ENCODE measurements at regions not wholly inside any gene's neighbourhood (a gene's known extent, or its start where the extent isn't known, plus 50 kb on each side); places are given as distances from the start of the nearest gene placed in this dataset.
"Not testable (repeated sequence)": the region's sequence is repeated elsewhere in the genome, so short reads cannot be mapped to it uniquely, and the experiment has no call there.

DNA sequence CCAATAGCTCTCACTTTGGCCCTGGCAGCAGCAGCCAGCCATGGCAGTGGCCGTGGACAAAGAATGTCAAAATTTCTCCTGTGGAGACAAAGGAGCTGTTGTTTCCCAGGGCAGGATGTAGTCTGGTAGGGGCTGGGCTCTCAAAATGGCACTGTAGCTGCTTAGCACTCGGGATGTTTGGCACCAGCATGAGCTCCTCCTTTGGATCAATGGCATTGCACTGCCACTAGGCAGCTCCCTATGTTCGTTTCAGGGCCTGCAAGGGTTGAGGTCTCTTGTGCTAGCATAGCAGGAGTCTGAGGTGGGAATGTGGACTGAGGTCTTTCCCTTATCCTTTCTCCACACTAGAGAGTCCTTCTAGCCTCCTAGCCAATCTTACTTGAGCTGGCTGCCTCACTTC is 948.8 kb upstream of the FAM98A start:
- DNase-seq (ENCODE audit: low spot score): no peak

DNA sequence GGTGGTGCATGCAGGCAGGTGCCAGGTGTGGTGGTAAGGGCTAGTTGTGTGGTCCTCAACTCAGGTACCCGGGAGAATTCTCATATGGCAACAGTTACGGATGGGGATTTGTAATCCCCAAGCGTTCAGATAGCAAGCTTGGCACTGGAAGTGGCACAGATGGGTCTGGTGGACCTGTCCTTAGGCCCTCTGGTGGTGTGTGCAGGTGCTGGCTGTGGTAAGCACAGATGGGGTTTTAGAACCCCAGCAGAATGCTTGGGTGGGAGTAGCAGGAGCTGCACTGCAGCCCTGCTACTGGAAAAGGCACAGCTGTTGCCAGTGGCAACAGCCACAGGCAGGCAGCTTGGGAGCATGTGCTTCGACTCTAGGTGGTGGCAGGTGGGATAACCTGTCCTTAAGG is 948.2 kb upstream of the FAM98A start:
- no peak for DNase-seq (ENCODE audit: low spot score)

- DNase-seq (ENCODE audit: low spot score): no peak
Measured at GRCh38 chr2:34545486-34546136, 946.5 kb upstream of the FAM98A start.

DNA sequence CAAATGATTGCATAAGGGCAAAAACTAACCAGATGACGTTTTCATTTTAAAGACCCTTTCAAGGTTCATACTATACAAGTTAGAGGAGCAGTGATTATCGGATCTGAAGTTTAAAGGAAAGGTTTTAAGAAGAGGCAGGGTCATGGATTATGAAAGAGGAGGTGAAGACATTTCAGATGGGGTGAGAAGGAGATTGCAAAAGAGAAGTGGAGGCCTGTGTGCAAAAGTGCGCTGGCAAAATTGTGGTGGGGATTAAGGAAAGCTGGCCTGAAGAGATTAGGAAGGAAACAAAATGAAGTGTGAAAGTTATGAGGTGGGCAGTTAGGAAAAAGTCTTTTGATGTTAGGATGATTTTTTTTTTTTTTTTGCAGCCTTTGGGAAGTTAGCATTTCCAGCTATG is 935.7 kb upstream of the FAM98A start:
- no peak for DNase-seq (ENCODE audit: low spot score)

DNA sequence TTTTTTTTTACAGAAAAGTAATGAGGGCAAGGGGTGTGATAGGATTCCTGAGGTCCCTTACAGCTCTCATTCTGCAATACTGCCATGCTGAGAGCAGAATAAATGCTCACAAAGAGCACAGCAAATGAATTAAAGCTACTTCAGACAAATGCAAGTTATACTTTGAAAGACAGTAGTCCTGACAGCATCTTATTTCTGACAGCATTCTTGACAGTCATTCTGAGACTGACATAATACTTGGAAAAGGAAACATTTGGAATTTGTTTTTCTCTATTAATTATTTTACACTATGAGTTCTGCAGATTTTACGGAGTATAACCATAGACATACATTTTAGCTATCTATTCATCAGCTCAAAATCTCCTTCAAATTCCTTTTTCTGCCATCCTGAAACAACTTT is 935.2 kb upstream of the FAM98A start:
- no peak for DNase-seq (ENCODE audit: low spot score)

DNA sequence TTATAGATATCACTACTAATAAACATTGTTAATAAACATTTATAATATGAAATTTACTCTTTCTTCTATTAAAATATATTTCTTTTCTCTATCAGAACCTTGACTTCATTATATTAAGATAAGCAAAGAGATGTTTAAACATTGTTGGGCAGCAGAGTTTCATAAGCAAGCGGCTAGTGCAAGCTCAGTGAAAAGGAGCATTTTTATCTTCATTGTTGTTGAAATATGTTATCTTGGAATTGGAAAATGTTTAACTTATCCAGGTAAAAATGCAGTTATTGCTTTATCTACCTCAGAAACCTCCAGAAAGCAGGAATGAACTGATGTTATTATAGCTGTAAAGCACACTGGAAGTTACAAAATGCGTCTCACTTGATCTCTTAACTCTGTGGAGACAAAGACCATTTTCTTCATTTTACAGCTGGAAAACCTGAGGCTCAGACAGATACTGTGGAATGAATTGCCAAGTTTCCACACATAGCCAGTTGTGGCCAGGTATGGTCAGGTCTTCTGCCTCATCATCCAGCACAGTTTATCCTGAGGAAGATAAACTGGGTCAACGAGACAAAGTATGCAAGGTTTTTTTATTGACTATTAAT is 934.6 kb upstream of the FAM98A start:
- DNase-seq (ENCODE audit: low spot score): no peak

DNA sequence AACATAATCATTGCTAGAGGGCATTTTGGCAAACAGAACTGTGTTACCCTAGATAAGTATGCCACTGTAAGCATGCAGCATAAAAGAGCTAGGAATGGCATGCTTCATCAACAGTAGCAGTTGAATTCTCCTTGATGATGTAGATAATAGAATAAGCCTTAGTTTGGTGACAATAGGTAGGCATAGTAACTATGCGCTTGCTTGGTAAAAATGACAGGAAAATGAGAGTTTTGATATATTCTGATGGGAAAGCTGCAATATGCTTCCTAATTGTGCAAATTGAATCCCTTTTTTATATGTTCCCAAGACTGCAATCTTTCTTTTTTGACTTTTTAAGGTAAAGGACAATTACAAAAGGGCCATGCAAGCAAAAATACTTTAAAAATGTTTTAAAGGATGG is 930.9 kb upstream of the FAM98A start:
- no peak for DNase-seq (ENCODE audit: low spot score)

- no peak for DNase-seq (ENCODE audit: low spot score)
Measured at GRCh38 chr2:34523958-34524514, 924.9 kb upstream of the FAM98A start.

GRCh38 chr2:34519659-34520058 is 920.6 kb upstream of the FAM98A start:
- DNase-seq (ENCODE audit: low spot score): no peak

GRCh38 chr2:34498561-34498960 is 899.5 kb upstream of the FAM98A start:
- DNase-seq (ENCODE audit: low spot score): no peak

- DNase-seq (ENCODE audit: low spot score): not testable (repeated sequence)
Measured at GRCh38 chr2:34494192-34494591, 895.1 kb upstream of the FAM98A start.

DNA sequence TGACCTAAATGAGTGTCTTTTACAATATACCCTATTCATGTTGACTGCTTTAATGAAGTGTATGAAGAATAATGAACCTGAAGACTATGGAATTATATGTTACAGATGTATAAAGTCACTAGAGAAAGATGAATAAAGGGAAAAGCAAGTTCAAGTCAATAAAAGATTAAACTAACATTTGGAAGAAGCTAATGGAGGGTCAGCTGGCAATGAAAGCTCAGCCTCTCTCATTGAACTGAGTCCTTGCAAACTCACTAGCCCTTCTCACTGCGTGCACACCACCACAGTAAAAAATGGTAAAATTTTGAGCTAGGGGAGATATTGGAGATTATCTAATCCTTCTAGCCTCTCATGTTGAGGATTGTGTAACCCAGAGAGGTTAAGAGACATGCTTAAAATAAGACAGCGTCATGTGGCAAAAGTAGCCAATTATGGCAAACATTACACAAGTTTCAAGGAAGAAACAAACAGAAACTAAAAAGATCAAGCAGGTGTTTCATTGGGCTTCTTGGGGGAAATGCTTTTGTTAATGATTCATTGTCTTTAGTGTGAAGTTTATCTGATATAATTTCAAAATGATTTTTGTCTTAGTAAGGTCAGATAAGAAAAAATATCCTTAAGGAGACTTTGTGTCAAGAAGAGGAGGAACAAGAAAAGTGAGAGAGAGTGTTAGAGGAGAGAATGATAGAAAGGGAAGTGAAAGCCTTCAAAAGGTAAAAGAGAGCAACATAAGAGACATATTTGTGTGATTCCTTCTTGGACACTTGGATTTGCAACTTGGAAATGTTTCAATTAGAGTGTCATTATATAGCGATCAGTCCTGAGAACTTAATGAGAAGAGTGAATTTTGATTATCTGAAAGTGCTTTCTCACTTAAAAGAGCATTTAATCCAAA is 893.7 kb upstream of the FAM98A start:
- no peak for DNase-seq (ENCODE audit: low spot score)

DNA sequence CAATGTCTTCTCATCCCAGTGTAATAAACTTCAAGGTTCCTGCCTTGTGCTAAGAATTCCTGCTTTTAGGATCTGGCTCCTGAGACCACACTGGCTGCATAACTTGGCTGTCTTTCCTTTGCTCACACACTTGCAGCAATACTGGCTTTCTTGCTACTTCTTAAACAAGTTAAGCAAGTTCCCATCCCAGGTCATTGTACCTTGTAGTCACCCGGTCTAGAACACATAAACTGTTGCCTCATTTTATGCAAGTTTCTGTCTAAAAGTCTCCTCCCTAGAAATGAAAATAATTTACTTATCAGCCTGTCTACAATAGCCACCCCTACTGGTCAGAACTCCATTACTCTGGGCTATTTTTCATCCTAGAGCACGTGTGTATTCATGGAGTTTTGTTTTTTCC is 887.9 kb upstream of the FAM98A start:
- no peak for DNase-seq (ENCODE audit: low spot score)

- DNase-seq (ENCODE audit: low spot score): no peak
Measured at GRCh38 chr2:34481542-34481941, 882.4 kb upstream of the FAM98A start.

- no peak for DNase-seq (ENCODE audit: low spot score)
Measured at GRCh38 chr2:34480366-34480765, 881.3 kb upstream of the FAM98A start.

- DNase-seq (ENCODE audit: low spot score): no peak
Measured at GRCh38 chr2:34475156-34475555, 876.1 kb upstream of the FAM98A start.

GRCh38 chr2:34474646-34475045 is 875.5 kb upstream of the FAM98A start:
- no peak for DNase-seq (ENCODE audit: low spot score)

DNA sequence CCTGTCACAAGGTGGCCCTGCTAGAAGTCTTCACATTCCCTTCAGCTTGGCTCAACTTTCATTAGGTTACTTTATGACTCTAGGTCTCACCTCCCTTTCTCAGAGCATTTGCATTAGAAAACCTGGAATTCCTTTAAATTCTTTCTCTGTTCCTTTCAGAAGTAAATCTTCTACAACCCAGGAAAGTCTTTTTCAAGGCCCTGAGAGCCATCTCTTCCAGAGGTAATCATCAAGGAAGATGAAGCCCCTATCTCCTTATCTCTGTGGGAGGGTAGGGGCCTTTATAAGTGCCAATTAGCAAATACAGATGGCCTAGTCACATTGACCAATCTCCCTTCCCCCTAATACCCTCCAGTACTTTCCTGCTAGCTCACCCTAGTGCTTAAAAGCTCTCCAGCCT is 848.0 kb upstream of the FAM98A start:
- DNase-seq (ENCODE audit: low spot score): no peak

DNA sequence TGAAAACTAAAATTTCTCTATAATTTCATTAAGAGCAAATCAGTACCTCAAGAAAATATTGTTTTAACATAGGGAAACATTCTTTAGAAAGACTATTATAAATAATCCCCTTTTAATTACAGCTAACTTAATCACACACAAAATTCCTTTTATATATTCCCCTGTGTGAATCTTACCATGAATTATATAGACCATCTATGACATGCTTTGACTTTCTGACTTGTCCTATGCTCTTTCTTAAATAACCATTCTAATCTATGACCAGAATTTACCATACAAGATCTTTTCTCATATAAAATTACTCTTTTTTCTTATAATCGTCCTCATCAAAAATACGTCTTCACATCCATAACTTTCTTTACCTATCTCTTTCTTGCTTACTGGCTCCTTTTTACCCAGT is 824.2 kb upstream of the FAM98A start:
- DNase-seq (ENCODE audit: low spot score): no peak

DNA sequence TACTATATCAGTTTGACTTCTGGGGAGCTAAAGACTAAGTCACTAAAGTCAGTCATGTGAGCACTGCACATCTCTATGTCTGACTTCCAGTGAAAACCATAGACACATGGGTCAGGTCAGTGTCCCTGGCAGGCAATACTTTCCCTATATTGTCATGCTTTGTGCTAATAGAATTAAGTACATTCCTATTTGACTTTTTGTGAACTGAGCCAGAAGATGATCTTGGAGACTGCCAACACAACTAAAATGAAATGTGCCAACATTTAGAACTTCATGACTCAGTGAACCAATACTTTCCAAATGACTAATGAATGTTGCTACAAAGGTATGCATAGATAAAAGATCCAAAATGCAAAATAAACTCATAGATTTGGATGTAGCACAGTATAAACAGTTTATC is 820.8 kb upstream of the FAM98A start:
- DNase-seq (ENCODE audit: low spot score): no peak

- DNase-seq (ENCODE audit: low spot score): no peak
Measured at GRCh38 chr2:34416856-34417255, 817.8 kb upstream of the FAM98A start.

DNA sequence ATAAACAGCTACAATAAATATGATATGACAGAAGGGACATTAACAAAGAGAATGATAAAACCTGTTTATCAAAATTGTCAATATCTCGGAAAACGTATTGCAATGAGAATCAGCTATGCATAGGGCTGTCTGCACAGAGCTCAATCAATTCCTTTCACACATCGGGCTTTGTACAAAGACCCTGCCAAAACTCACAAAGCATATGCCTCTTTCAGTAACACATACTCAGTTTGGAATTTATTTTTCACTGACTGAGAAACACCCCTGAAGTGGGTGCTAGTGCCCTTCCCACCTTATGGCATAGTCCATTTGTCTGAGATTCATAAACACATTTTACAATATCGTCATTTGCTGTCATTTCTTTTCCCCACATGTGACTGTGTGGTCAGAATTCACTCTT is 815.8 kb upstream of the FAM98A start:
- DNase-seq (ENCODE audit: low spot score): no peak

- DNase-seq (ENCODE audit: low spot score): no peak
Measured at GRCh38 chr2:34408100-34408499, 809.0 kb upstream of the FAM98A start.

Measured in ecto neural progenitor cell (in vitro differentiated cells).